Stimulated activated naive CD8-positive, alpha-beta T cell treated with anti-CD3 and anti-CD28 coated beads, Interleukin-15, Interleukin-2, amounts not matched to agents 100 U/mL and 50 U/mL, for 24 hours (primary cell): ENCODE measurements at regions not wholly inside any gene's neighbourhood (a gene's known extent, or its start where the extent isn't known, plus 50 kb on each side); places are given as distances from the start of the nearest gene placed in this dataset.

Experiments used
- ATAC-seq: fragments of 150-1000 bp; cut with Tn5 transposase; one replicate; pipeline ENCODE4 v1.10.0; 2021
- DNase-seq: peaks from one replicate; pipeline ENCODE4 v3.0.0; 2021

DNA sequence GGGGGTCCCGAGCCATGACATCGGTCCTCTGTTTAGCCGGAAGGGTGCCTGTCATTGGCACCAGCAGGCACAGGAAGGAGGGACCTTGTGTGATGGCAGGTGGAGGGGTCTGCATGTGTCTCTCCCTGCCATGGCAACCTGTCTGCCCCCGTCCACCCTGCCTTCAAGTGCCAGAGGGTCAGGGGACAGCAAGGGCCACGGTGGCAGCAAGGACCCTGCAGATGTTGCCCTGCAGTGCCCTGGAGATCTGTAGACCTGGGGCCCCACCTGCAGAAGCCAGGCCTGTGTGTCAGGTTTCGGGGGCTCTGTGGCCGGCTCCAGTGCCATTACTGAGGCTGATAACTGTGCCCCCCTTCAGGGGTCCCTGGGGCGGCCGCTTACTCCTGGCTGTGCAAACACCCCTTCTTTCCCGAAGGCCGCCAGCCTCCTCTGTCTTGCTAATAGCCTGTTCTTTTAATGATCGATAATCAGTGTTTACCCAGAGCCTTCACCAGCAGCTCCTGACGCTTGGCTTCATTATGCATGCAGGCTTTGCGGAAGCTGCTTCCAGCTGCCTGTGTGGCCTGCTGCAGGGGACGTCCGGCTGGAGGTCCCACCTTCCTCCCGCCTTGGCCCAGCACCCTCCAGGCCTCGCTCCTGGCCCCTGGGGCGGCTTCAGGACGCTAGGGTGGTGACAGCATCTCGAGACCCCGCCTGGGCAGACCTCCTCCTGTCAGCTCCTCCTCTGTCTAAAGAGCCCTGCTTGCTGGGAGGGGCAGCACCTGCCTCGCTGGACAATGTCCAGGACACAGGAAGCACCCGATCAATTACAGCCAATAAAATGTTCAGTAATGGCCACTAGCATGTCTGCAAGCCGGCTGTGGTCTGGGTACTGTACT, 153.0 kb downstream of the KIF26A start:
- DNase-seq, result no peak
- ATAC-seq, result no peak

- no peak for ATAC-seq
- no peak for DNase-seq
Measured at GRCh38 chr14:104292084-104292970, 153.9 kb downstream of the KIF26A start.

GRCh38 chr14:104293231-104293841, 154.9 kb downstream of the KIF26A start:
- no peak for ATAC-seq
- no peak for DNase-seq

DNA sequence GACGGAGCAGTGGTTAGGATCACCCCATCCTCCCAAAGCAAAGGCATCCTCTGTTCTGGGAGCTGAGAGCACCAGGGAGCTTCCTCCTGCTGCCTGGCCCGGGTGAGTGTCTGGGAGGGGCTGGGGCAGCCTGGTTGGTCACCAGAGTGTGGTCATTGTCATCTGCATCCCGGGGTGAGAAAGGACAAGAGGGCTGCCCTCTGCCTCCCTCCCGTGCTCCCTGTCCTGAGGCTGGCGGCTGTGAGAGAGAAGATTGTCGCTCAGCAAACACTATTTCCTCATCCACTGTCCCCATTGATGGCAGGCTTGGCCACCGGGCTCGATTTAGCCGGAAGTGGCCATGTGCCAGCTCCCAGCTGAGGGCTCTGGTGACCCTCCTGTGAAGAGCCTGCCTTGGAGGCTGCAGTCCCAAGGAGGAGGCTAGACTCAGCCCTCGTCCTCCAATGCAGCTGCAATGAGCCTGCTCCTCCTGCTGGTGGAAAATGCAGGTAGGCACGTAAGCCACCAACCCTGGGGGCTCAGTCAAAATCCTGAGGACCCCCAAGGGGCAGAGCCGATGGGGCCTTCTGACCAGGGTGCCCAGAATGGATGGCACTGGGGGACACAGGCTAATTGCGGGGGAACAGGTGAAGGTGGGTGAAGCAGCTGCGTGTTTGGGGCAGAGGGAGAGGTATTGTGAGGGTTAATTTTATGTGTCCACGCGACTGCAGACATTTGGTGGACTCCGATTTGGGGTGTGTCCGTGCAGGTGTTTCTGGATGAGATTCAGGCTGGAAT, 155.7 kb downstream of the KIF26A start:
- no peak for DNase-seq
- ATAC-seq, result no peak

GRCh38 chr14:104294628-104294982, 156.2 kb downstream of the KIF26A start:
- ATAC-seq (no peak), DNase-seq (no peak)

GRCh38 chr14:104294983-104295680, 156.7 kb downstream of the KIF26A start:
- ATAC-seq (no peak), DNase-seq (no peak)

DNA sequence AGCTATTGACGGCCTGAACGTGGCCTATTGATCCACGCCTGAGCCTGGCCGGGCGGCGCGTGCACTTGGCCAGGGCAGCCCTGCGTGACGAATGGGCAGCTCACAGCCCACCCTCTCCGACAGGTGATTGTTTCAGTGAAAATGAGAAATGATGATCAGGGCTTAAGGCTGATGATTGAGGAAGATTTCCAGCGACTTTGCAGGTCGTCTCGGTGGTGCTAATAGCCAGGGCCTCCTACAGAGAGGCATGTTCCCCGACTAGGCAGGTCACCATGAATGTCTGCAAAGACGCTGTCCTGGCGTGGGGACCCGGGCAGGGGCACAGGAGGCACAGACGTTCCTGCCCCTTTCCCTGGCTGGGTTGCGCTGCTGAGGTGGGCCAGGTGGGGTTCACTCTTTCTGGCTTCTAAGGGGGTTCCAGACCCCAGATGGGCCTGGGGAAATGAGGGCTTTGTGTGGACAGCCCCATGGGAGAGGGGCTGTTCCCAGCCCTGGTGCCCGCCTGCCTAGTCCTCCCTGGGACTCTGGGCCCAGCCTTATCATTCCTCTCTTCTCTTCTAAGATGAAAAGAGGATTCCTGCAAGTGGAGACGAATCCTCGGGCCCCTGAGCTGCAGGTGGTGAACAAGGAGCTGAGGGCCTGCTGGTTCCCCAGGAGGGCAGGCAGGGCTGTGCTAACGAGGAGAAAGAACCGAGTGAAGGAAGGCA, 157.4 kb downstream of the KIF26A start:
- DNase-seq (no peak), ATAC-seq (no peak)

GRCh38 chr14:104296388-104297312, 158.3 kb downstream of the KIF26A start:
- ATAC-seq (no peak), DNase-seq (no peak)

DNA sequence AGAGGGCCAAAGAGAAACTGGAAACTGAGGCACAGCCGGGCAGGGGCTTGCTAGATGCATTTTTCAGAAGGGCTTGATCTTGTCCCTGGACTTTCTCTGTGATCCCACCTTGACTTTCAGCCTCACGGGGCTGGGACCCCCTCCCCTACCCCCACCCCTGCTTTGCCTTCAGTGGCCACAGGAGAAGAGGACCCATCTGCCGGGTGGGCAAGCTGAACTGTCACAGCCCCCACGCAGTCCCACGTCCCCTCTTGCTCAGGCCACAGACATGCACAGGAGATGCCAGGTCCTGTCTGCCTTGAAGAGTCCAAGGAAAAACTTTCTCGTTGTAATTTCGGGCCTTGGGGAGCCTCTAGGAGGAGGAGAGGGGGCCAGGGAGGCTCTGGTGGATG, 158.9 kb downstream of the KIF26A start:
- ATAC-seq (no peak), DNase-seq (no peak)

DNA sequence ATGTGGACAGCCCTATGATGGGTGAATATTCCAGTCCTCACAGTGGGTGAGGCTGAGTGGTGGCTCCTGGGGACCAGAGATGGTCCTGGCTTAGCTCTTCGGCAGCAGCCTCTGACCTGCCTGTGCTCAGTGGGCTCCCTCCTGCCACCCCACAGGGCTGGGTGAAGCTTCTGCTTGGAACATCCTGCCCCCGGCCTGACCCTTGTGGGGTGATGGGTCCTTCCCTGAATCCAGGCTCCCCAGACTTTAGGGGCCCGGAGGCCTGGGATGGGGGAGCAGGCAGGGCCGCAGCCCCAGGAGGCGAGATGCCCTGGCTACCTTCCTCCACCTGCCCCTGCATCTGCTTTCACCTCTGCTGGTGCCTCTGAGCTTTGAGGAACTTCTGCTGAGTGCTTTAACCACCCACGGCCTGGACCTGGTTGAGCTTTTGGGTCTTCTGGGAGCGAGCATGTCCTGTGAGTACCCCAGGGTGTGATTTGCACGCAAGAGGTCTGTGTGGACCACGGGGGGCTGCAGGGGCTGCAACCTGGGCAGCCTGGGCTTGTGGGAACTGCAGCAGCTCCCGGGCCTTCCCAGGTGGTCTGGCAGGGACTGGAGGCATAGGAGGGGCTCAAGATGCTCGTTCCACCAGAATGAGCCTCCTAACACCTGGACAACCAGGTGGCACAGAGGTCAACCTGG, 159.5 kb downstream of the KIF26A start:
- ATAC-seq, result no peak
- no peak for DNase-seq

GRCh38 chr14:104298458-104298857, 160.1 kb downstream of the KIF26A start:
- ATAC-seq (no peak), DNase-seq (no peak)

DNA sequence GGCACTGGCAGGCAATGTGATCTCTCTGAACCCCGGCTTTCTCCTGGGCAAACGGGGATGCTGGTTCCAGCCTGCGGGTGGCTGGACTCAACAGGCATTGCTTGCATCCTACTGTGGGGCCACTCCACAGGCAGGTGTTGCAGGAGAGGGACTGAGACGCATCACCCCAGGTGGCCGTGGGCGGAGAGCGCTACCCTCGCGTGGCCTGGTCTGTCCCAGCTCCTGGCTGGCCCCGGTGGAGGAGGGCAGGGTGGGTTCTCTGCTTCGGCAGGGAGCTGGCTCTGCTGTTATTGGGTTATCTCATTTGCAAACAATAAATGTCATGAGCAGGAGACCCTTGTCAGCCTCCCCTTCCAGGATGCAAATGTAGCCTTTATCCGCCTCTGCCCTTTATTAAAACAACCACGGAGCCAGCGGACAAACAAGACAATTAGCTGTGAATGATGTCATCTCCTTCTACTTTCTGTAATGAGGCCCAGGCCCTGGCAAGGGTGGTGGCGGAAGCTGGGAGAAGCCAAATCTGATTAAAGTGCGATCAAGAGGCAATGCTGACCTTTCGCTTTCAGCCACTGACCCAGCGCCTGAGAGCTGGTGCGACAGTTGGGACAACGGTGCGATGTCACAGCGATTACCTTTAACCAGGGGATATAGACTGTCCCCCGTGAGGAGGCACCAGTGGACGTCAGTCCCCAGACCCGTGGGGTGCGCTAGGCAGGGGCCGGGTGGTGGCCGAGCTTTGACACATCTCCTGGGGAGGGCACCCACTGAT, 161.8 kb downstream of the KIF26A start:
- no peak for DNase-seq

DNA sequence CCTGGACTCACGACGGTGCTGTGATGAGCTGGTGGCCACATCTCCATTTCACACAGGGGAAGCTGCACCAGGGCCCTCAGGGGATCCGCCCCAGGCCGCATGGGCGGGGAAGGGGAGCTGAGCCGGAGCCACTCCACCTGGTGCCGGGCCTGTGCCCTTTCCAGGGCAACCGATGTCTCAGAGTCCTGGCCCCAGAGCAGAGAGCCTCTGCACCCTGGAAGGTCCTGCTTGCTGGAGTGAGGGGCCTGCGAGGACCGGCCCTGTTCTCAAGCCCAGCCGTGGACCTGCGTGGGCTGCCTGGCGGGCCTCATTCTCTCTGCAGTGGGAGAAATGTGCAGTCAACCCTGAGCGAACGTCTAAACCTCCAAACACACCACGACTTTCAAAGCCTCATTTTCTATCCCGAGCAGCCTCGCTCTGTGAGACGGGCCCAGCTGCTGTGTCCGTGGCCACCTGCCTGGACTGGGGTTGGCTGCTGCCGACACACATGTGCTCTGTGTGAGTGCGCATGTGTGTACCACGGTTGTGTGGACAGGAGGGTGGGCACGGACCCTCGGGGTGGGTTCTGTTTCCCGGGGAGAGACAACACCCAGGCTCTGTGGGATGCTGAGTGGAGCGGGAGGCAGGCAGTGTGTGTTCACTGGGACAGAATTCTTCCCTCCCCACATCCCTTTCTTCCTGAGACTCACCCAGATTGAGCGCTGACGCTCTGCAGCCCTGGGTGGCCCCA, 163.5 kb downstream of the KIF26A start:
- DNase-seq, result no peak
- ATAC-seq, result no peak

More for the DNA sequence above, 161.8 kb downstream of the KIF26A start:
- ATAC-seq, result no peak

DNA sequence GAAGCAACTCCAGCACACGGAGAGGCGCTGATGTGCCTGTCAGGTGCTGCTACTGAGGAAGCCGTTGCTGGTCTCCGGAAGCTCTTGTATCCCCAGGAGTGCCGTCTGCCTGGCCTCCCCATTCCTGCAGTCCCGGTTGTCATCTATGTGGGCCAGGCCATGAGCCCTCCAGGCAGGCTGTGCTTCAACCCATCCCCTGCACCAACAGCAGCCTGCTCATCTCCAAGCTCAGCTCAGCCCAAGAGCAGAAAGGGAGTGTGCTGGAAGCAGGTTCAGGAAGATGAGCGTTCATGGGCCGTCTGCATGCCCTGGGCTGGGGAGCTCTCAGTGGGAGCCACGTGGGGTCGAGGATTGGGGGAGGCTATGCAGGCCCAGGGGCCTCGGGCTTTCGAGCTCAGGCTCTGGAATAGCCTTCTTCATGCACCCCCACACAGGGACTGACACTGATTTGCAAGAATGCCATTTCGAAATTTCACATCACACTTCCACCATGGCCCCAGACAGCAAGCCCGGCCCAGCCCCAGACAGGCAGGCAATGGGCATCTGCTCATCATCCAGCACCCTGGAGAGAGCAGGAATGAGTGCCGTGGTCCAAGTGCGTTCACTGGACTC, 164.5 kb downstream of the KIF26A start:
- no peak for ATAC-seq
- no peak for DNase-seq

DNA sequence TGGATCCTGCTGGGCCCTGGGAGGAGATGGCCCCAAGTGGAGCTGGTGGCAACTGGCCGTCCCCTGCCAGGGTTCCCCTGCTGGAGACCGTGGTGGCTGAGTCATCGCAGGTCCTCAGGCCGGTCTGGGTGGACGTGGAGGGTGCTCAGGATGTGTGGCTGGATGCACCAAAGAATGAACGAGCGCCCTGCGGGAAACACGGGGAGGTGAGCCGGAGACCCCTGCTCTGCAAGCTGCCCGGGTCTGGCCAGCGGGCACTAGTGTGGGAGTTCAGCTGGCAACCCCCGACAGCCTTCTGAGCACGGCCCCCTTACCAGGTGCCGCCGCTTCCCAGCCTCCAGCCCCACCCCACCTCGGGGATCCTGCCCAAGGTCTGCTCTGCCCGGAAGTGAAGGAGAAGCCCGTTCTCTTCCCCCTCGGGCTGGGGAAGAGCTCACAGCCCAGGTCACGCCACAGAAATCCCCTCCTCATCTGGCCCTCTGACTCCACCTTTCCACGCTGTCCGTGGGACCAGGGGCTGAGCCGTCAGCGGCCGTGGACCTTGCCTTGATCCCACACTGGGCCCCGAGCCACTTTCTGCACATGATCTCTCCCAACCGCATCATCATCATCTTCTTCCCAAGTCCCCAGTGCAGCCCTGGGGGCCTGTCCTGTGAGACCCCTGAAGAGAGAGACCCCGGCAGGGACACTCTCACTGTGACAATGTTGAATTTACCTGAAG, 165.5 kb downstream of the KIF26A start:
- DNase-seq, result no peak
- no peak for ATAC-seq
